GM23338 (cell line): ENCODE measurements at regions not wholly inside any gene's neighbourhood (a gene's known extent, or its start where the extent isn't known, plus 50 kb on each side); places are given as distances from the start of the nearest gene placed in this dataset.

ENCODE experiments used
- ATAC-seq: fragments of 200-7000 bp; cut with Tn5 transposase; 3 replicates; pipeline ENCODE4 v1.9.1; 2020
- DNase-seq: peaks from one replicate; pipeline ENCODE4 v3.0.0-alpha.2; 2015; ENCODE audit warnings: low spot score
- H2AFZ ChIP-seq: fragments of 200-600 bp; sonication (generic); 2 replicates; pipeline ENCODE4 v1.8.0; 2016; ENCODE audit warnings: antibody characterized with exemption, mild to moderate bottlenecking, moderate library complexity
- H3F3A ChIP-seq: fragments of 200-600 bp; sonication (generic); replicated peaks from 2 replicates; pipeline ENCODE4 v1.8.0; 2017; ENCODE audit warnings: antibody characterized with exemption, mixed run types, low read depth
- H3K27ac ChIP-seq: fragments of 200-600 bp; sonication (generic); 2 replicates; pipeline ENCODE4 v1.6.1; 2016; ENCODE audit warnings: low read depth
- H3K27me3 ChIP-seq: fragments of 200-600 bp; sonication (generic); 2 replicates; pipeline ENCODE4 v1.8.0; 2016; ENCODE audit warnings: mild to moderate bottlenecking, mixed run types, moderate library complexity; ENCODE audit not compliant: insufficient read depth
- H3K36me3 ChIP-seq: fragments of 200-600 bp; sonication (generic); 2 replicates; pipeline ENCODE4 v1.8.0; 2016; ENCODE audit warnings: mild to moderate bottlenecking; ENCODE audit not compliant: insufficient read depth
- H3K4me1 ChIP-seq: fragments of 200-600 bp; sonication (generic); 2 replicates; pipeline ENCODE4 v1.8.0; 2016; ENCODE audit warnings: mild to moderate bottlenecking, moderate library complexity; ENCODE audit not compliant: insufficient read depth
- H3K4me2 ChIP-seq: fragments of 200-600 bp; sonication (generic); 2 replicates; pipeline ENCODE4 v1.7.1; 2017; ENCODE audit warnings: mixed run types
- H3K4me3 ChIP-seq: fragments of 200-600 bp; sonication (generic); 2 replicates; pipeline ENCODE4 v1.6.1; 2016; ENCODE audit warnings: mixed run types
- H3K79me2 ChIP-seq: fragments of 200-600 bp; sonication (generic); replicated peaks from 2 replicates; pipeline ENCODE4 v1.8.0; 2017; ENCODE audit warnings: mild to moderate bottlenecking; ENCODE audit not compliant: insufficient read depth
- H3K9me2 ChIP-seq: fragments of 200-600 bp; sonication (generic); 2 replicates; pipeline ENCODE4 v1.8.0; 2017; ENCODE audit not compliant: insufficient read depth
- H4K20me1 ChIP-seq: fragments of 200-600 bp; sonication (generic); replicated peaks from 2 replicates; pipeline ENCODE4 v1.8.0; 2017; ENCODE audit warnings: mild to moderate bottlenecking; ENCODE audit not compliant: insufficient read depth
- H3K27ac Mint-ChIP-seq: 2 replicates; pipeline ENCODE4 v1.8.0; 2020; ENCODE audit warnings: inconsistent platforms, mild to moderate bottlenecking, moderate library complexity, mixed read lengths
- H3K27me3 Mint-ChIP-seq: 3 replicates; pipeline ENCODE4 v1.8.0; 2022; ENCODE audit warnings: low read depth, mild to moderate bottlenecking, moderate library complexity, mixed read lengths, inconsistent platforms; ENCODE audit not compliant: insufficient read depth, poor library complexity
- H3K36me3 Mint-ChIP-seq: 3 replicates; pipeline ENCODE4 v1.8.0; 2021; ENCODE audit warnings: low read depth, mild to moderate bottlenecking, inconsistent platforms, moderate library complexity, mixed read lengths
- H3K4me1 Mint-ChIP-seq: 3 replicates; pipeline ENCODE4 v1.8.0; 2020; ENCODE audit warnings: mild to moderate bottlenecking, inconsistent platforms, mixed read lengths
- H3K4me3 Mint-ChIP-seq: 3 replicates; pipeline ENCODE4 v1.8.0; 2021; ENCODE audit warnings: moderate library complexity, mild to moderate bottlenecking, inconsistent platforms, mixed read lengths
- H3K9me3 Mint-ChIP-seq: 3 replicates; pipeline ENCODE4 v1.8.0; 2020; ENCODE audit warnings: moderate library complexity, mild to moderate bottlenecking, inconsistent platforms, mixed read lengths
- CREB1 ChIP-seq: fragments of 250-450 bp; sonication (Bioruptor Pico); IDR thresholded peaks from 2 replicates; pipeline ENCODE4 v1.5.0; 2020; ENCODE audit warnings: low read depth, mild to moderate bottlenecking, moderate library complexity
- CTCF ChIP-seq, 2 experiments: fragments of 200-600 bp in 1 of 2; sonication (generic) in 1 of 2; conservative IDR thresholded peaks; 2 replicates each; pipeline versions ENCODE4 v1.5.1 to v1.6.1; 2016 to 2017; ENCODE audit warnings: antibody characterized with exemption in 2 of 2, low read depth in 2 of 2, mild to moderate bottlenecking in 2 of 2, moderate library complexity in 1 of 2
- ETS1 ChIP-seq: IDR thresholded peaks from 2 replicates; pipeline ENCODE4 v1.6.1; 2016; ENCODE audit warnings: antibody characterized with exemption
- EZH2 ChIP-seq: fragments of 200-600 bp; sonication (generic); IDR thresholded peaks from one replicate; pipeline ENCODE4 v1.8.0; 2017; ENCODE audit warnings: antibody characterized with exemption, mild to moderate bottlenecking, low read depth; ENCODE audit not compliant: unreplicated experiment
- EZH2phosphoT487 ChIP-seq: fragments of 200-600 bp; sonication (generic); IDR thresholded peaks from one replicate; pipeline ENCODE4 v1.8.1; 2018; ENCODE audit warnings: antibody characterized with exemption; ENCODE audit not compliant: unreplicated experiment
- JUNB ChIP-seq: IDR thresholded peaks from one replicate; pipeline ENCODE4 v1.6.1; 2016; ENCODE audit warnings: antibody characterized with exemption; ENCODE audit not compliant: unreplicated experiment
- NANOG ChIP-seq: IDR thresholded peaks from 2 replicates; pipeline ENCODE4 v1.6.1; 2016; ENCODE audit warnings: antibody characterized with exemption, borderline replicate concordance
- POLR2AphosphoS5 ChIP-seq: IDR thresholded peaks from 2 replicates; pipeline ENCODE4 v1.6.1; 2016; ENCODE audit warnings: antibody characterized with exemption, low read depth
- REST ChIP-seq: IDR thresholded peaks from one replicate; pipeline ENCODE4 v1.6.1; 2018; ENCODE audit warnings: antibody characterized with exemption; ENCODE audit not compliant: unreplicated experiment
- STAT1 ChIP-seq: IDR thresholded peaks from one replicate; pipeline ENCODE4 v1.6.1; 2016; ENCODE audit warnings: antibody characterized with exemption; ENCODE audit not compliant: unreplicated experiment
- ZNF114 ChIP-seq: fragments of 250-450 bp; sonication (Bioruptor Pico); IDR thresholded peaks from 2 replicates; pipeline ENCODE4 v1.5.0; 2020; ENCODE audit warnings: mild to moderate bottlenecking, moderate library complexity
- ZNF331 ChIP-seq: fragments of 250-450 bp; sonication (Bioruptor Pico); IDR thresholded peaks from 2 replicates; pipeline ENCODE4 v1.5.0; 2020; ENCODE audit warnings: low read depth, mild to moderate bottlenecking, moderate library complexity
- ZNF462 ChIP-seq: fragments of 250-450 bp; sonication (Bioruptor Pico); IDR thresholded peaks from 2 replicates; pipeline ENCODE4 v1.5.0; 2020; ENCODE audit warnings: mild to moderate bottlenecking, moderate library complexity

- no peaks in the 10 kb centered on the region for H3K79me2 ChIP-seq
- TF ChIP-seq CREB1 (no peak), EZH2phosphoT487 (no peak), ETS1 (no peak), CTCF (conservative IDR thresholded peaks at IDR 0.05; ENCODE audit: low read depth in 2 of 2) (no peak), POLR2AphosphoS5 (no peak), ZNF331 (CRISPR knock-in tag) (no peak), ZNF114 (CRISPR knock-in tag) (no peak), REST (no peak), EZH2 (no peak), NANOG (no peak), JUNB (no peak), STAT1 (no peak), ZNF462 (CRISPR knock-in tag) (no peak)
These were observed 115.7 kb upstream of the SALL4 start for GRCh38 chr20:51917886-51918535.

More at GRCh38 chr20:51917886-51918535, 115.7 kb upstream of the SALL4 start:
- ATAC-seq (no peak), DNase-seq (no peak)
- Histone ChIP-seq H3K27ac (no peak overlapping the region), H3F3A (no peaks in the 10 kb centered on the region; the same call in 1 of the 2 replicates), H3K9me2 (no peaks in the 10 kb centered on the region), H3K27me3 (no peaks in the 10 kb centered on the region), H3K36me3 (no peaks in the 10 kb centered on the region), H3K4me2 (no peak overlapping the region), H3K4me1 (peaks cover 8% of the 10 kb centered on the region), H3K4me3 (no peak overlapping the region), H4K20me1 (no peaks in the 10 kb centered on the region), H2AFZ (no peak overlapping the region)
- peaks cover 7% of the 10 kb centered on the region for H3K27me3 Mint-ChIP-seq
- no peaks in the 10 kb centered on the region for H3K36me3 Mint-ChIP-seq
- H3K4me3 Mint-ChIP-seq, result no peak overlapping the region
- 0 out of 2 replicates have a peak overlapping the region, but pooled peaks have one; percentile 19 for H3K27ac Mint-ChIP-seq
- peaks cover 19% of the 10 kb centered on the region for H3K4me1 Mint-ChIP-seq
- no peaks in the 10 kb centered on the region for H3K9me3 Mint-ChIP-seq
